H9 (cell line): ENCODE measurements at regions not wholly inside any gene's neighbourhood (a gene's known extent, or its start where the extent isn't known, plus 50 kb on each side); places are given as distances from the start of the nearest gene placed in this dataset.

ENCODE experiments used
- DNase-seq: peaks from one replicate; pipeline ENCODE4 v3.0.0-alpha.2; 2017
- H2AFZ ChIP-seq: one replicate; pipeline ENCODE4 v1.6.1; 2013; ENCODE audit warnings: mild to moderate bottlenecking, low read length, control low read depth, moderate library complexity
- H2AK5ac ChIP-seq: 2 replicates; pipeline ENCODE4 v1.6.1; 2013; ENCODE audit warnings: low read length, control low read depth, mixed read lengths; ENCODE audit not compliant: insufficient read length
- H2BK120ac ChIP-seq: one replicate; pipeline ENCODE4 v1.6.1; 2013; ENCODE audit warnings: low read depth, mild to moderate bottlenecking, low read length, control low read depth, inconsistent platforms; ENCODE audit not compliant: poor library complexity, severe bottlenecking
- H2BK12ac ChIP-seq: 2 replicates; pipeline ENCODE4 v1.6.1; 2013; ENCODE audit warnings: low read length, control low read depth, mixed read lengths, low read depth; ENCODE audit not compliant: insufficient read length
- H2BK15ac ChIP-seq: 2 replicates; pipeline ENCODE4 v1.6.1; 2013; ENCODE audit warnings: low read depth, low read length, control low read depth
- H2BK20ac ChIP-seq: one replicate; pipeline ENCODE4 v1.6.1; 2013; ENCODE audit warnings: low read depth, mild to moderate bottlenecking, low read length, control low read depth, inconsistent platforms; ENCODE audit not compliant: poor library complexity, severe bottlenecking
- H2BK5ac ChIP-seq: 2 replicates; pipeline ENCODE4 v1.6.1; 2013; ENCODE audit warnings: low read length, control low read depth, mixed read lengths; ENCODE audit not compliant: insufficient read length
- H3K14ac ChIP-seq: 2 replicates; pipeline ENCODE4 v1.6.1; 2013; ENCODE audit warnings: low read length, control low read depth; ENCODE audit not compliant: insufficient read depth
- H3K18ac ChIP-seq: 2 replicates; pipeline ENCODE4 v1.6.1; 2013; ENCODE audit warnings: low read depth, mild to moderate bottlenecking, mixed read lengths, low read length, control low read depth; ENCODE audit not compliant: insufficient read length
- H3K23ac ChIP-seq: 2 replicates; pipeline ENCODE4 v1.6.1; 2013; ENCODE audit warnings: low read length, control low read depth, mixed read lengths, low read depth; ENCODE audit not compliant: insufficient read length
- H3K23me2 ChIP-seq: 2 replicates; pipeline ENCODE4 v1.6.1; 2013; ENCODE audit warnings: low read depth, mild to moderate bottlenecking, mixed read lengths, low read length, control low read depth; ENCODE audit not compliant: insufficient read length, poor library complexity, severe bottlenecking
- H3K27ac ChIP-seq: 2 replicates; pipeline ENCODE4 v1.5.1; 2013; ENCODE audit warnings: low read length, control low read depth, mixed read lengths, low read depth; ENCODE audit not compliant: insufficient read length
- H3K27me3 ChIP-seq: 2 replicates; pipeline ENCODE4 v1.6.1; 2013; ENCODE audit warnings: low read length, control low read depth, inconsistent platforms; ENCODE audit not compliant: insufficient read depth
- H3K4ac ChIP-seq: 2 replicates; pipeline ENCODE4 v1.6.1; 2013; ENCODE audit warnings: low read depth, mild to moderate bottlenecking, control low read depth, inconsistent platforms, low read length, moderate library complexity
- H3K4me1 ChIP-seq: 2 replicates; pipeline ENCODE4 v1.6.1; 2013; ENCODE audit warnings: low read length, control low read depth, inconsistent platforms; ENCODE audit not compliant: insufficient read depth
- H3K4me2 ChIP-seq: 2 replicates; pipeline ENCODE4 v1.6.1; 2013; ENCODE audit warnings: low read length, control low read depth, mixed read lengths; ENCODE audit not compliant: insufficient read length, insufficient read depth
- H3K56ac ChIP-seq: 2 replicates; pipeline ENCODE4 v1.6.1; 2013; ENCODE audit warnings: low read depth, mild to moderate bottlenecking, mixed read lengths, low read length, control low read depth; ENCODE audit not compliant: insufficient read length
- H3K79me1 ChIP-seq: 2 replicates; pipeline ENCODE4 v1.6.1; 2013; ENCODE audit warnings: low read depth, mild to moderate bottlenecking, moderate library complexity, low read length, control low read depth, inconsistent platforms; ENCODE audit not compliant: insufficient read depth, poor library complexity, severe bottlenecking
- H3K79me2 ChIP-seq: 2 replicates; pipeline ENCODE4 v1.6.1; 2013; ENCODE audit warnings: low read length, control low read depth, inconsistent platforms; ENCODE audit not compliant: insufficient read depth
- H3K9ac ChIP-seq: 2 replicates; pipeline ENCODE4 v1.6.1; 2013; ENCODE audit warnings: low read length, control low read depth, mixed read lengths; ENCODE audit not compliant: insufficient read length; ENCODE audit errors: extremely low read depth
- H3K9me3 ChIP-seq: one replicate; pipeline ENCODE4 v1.6.1; 2013; ENCODE audit warnings: low read depth, low read length, inconsistent platforms; ENCODE audit not compliant: control insufficient read depth
- H3T11ph ChIP-seq: one replicate; pipeline ENCODE4 v1.6.1; 2013; ENCODE audit warnings: mild to moderate bottlenecking, low read length, control low read depth, inconsistent platforms
- H4K20me1 ChIP-seq: one replicate; pipeline ENCODE4 v1.6.1; 2013; ENCODE audit not compliant: control insufficient read depth, insufficient read length, insufficient read depth
- H4K5ac ChIP-seq: 2 replicates; pipeline ENCODE4 v1.6.1; 2013; ENCODE audit warnings: low read depth, mild to moderate bottlenecking, mixed read lengths, low read length, control low read depth; ENCODE audit not compliant: insufficient read length
- H4K8ac ChIP-seq: replicated peaks from 2 replicates; pipeline ENCODE4 v1.6.1; 2013; ENCODE audit warnings: low read length, control low read depth, mixed read lengths, low read depth; ENCODE audit not compliant: insufficient read length
- H4K91ac ChIP-seq: 2 replicates; pipeline ENCODE4 v1.6.1; 2013; ENCODE audit warnings: low read depth, mild to moderate bottlenecking, moderate library complexity, mixed read lengths, low read length, control low read depth; ENCODE audit not compliant: insufficient read length
- H3K27ac Mint-ChIP-seq, 3 experiments: 2 replicates in 2 of 3; 3 replicates in 1 of 3; pipeline ENCODE4 v1.8.0; 2020 to 2021; ENCODE audit warnings: mixed read lengths in 3 of 3, mild to moderate bottlenecking in 1 of 3, moderate library complexity in 1 of 3
- H3K27me3 Mint-ChIP-seq: 2 replicates; pipeline ENCODE4 v1.8.0; 2021; ENCODE audit warnings: low read depth, mild to moderate bottlenecking, moderate library complexity, mixed read lengths
- H3K36me3 Mint-ChIP-seq, 3 experiments: 2 replicates in 2 of 3; 3 replicates in 1 of 3; pipeline ENCODE4 v1.8.0; 2020 to 2021; ENCODE audit warnings: low read depth in 3 of 3, mixed read lengths in 3 of 3; ENCODE audit not compliant: insufficient read depth in 1 of 3
- H3K4me1 Mint-ChIP-seq, 2 experiments: 2 replicates each; pipeline ENCODE4 v1.8.0; 2020; ENCODE audit warnings: mixed read lengths in 2 of 2
- H3K4me3 Mint-ChIP-seq, 2 experiments: 2 replicates in 1 of 2; 3 replicates in 1 of 2; pipeline ENCODE4 v1.8.0; 2020 to 2021; ENCODE audit warnings: mild to moderate bottlenecking in 2 of 2, mixed read lengths in 2 of 2, moderate library complexity in 1 of 2
- H3K9me3 Mint-ChIP-seq, 2 experiments: 2 replicates in 1 of 2; 3 replicates in 1 of 2; pipeline ENCODE4 v1.8.0; 2020; ENCODE audit warnings: mild to moderate bottlenecking in 2 of 2, mixed read lengths in 2 of 2, moderate library complexity in 1 of 2
- CTCF ChIP-seq: fragments of 200-600 bp; sonication (generic); conservative IDR thresholded peaks from 3 replicates; pipeline ENCODE4 v1.8.0; 2021; ENCODE audit warnings: antibody characterized with exemption, mild to moderate bottlenecking
- WGBS: extraction: QIAGEN DNeasy Blood & Tissue Kit; methylation state at CpG from one replicate; pipeline ENCODE4 v1.1.7; 2013; ENCODE audit warnings: missing lambda C conversion rate, low lambda C conversion rate, mixed read lengths; ENCODE audit not compliant: insufficient read length; ENCODE audit errors: extremely low coverage; 5-methylcytosine and 5-hydroxymethylcytosine counted together

- H3K14ac ChIP-seq: no peak overlapping the region
- Mint-ChIP-seq H3K27me3 (no peaks in the 10 kb centered on the region), H3K36me3 (no peaks in the 10 kb centered on the region), H3K9me3 (no peaks in the 10 kb centered on the region), H3K4me3 (no peak overlapping the region), H3K27ac (no peak overlapping the region), H3K4me1 (no peaks in the 10 kb centered on the region)
- H3K4ac ChIP-seq: no peak overlapping the region
- H2AFZ ChIP-seq: no peak overlapping the region
- DNase-seq: no peak
- no peaks in the 10 kb centered on the region for H4K20me1 ChIP-seq
- H3K79me1 ChIP-seq: no peaks in the 10 kb centered on the region
- no peak overlapping the region for H3K27ac ChIP-seq
- no peak overlapping the region for H2BK5ac ChIP-seq
- H3K27me3 ChIP-seq: no peaks in the 10 kb centered on the region
- H3K18ac ChIP-seq: no peak overlapping the region
- H4K5ac ChIP-seq: no peak overlapping the region
- H3K9me3 ChIP-seq: no peaks in the 10 kb centered on the region
- H3T11ph ChIP-seq: no peak overlapping the region
- no peak overlapping the region for H2BK120ac ChIP-seq
- H2BK15ac ChIP-seq: no peak overlapping the region
- no peak for TF ChIP-seq CTCF
- H2BK20ac ChIP-seq: no peak overlapping the region
- H3K4me2 ChIP-seq: no peak overlapping the region
- H3K4me1 ChIP-seq: no peaks in the 10 kb centered on the region
- no peaks in the 10 kb centered on the region for H3K79me2 ChIP-seq
- WGBS: no CpG with 5 or more reads among the region's 1 CpG
- H2BK12ac ChIP-seq: no peak overlapping the region
- H3K56ac ChIP-seq: no peak overlapping the region
- H3K9ac ChIP-seq: no peak overlapping the region
- no peak overlapping the region for H4K91ac ChIP-seq
- no peak overlapping the region for H4K8ac ChIP-seq
- H2AK5ac ChIP-seq: no peak overlapping the region
- no peaks in the 10 kb centered on the region for H3K23me2 ChIP-seq
- H3K23ac ChIP-seq: no peak overlapping the region
These were observed 285.0 kb upstream of the KCNH7 start for GRCh38 chr2:163123526-163123925.
